GM18502 (cell line): ENCODE measurements at regions not wholly inside any gene's neighbourhood (a gene's known extent, or its start where the extent isn't known, plus 50 kb on each side); places are given as distances from the start of the nearest gene placed in this dataset.
"Not testable (repeated sequence)": the region's sequence is repeated elsewhere in the genome, so short reads cannot be mapped to it uniquely, and the experiment has no call there.

Source experiments
- ATAC-seq: cut with Tn5 transposase; IDR thresholded peaks from one replicate; pipeline ENCODE4 v1.9.1; 2021; ENCODE audit warnings: mild to moderate bottlenecking; ENCODE audit not compliant: unreplicated experiment, poor library complexity

- no peak for ATAC-seq
Measured at GRCh38 chr11:112533682-112534081, 273.0 kb upstream of the PLET1 start.

DNA sequence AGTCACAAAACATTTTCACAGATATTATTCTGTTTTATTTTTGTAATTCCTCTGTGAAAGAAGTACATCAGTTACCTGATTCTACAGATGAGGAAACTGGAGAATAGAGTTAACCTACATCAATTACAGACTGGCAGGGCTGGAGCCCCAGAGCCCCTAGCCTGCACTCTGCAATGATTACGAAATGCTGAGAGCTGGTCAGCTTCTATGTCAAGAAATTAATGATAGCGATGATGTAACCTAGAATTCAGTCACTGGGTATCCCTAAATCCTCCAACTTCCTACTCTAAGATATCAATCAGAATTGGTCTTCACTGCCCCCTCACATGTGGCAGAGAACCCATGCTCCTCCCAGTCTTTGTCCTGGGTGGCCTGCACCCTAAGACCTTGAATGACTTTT is 273.5 kb upstream of the PLET1 start:
- no peak for ATAC-seq

- ATAC-seq = no peak
Measured at GRCh38 chr11:112537026-112537425, 276.4 kb upstream of the PLET1 start.

DNA sequence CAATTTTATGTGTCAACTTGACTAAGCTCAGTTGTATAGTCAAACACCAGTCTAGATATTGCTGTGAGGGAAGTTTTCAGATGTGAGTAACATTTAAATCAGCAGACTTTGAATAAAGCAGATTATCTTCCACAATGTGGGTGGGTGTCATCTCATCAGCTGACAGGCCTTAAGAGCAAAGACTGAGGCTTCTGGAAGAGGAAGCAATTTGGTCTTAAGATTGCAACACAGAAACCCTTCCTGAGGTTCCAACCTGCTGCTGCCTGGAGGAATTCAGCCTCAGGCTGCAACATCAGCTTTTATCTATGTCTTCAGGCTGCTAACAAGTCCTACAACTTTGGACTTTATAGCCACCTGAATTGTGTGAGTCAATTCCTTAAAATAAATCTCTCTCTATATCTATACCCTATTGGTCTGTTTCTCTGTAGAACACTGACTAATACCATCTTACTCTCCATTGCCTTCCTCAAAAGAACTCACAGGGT is 277.2 kb upstream of the PLET1 start:
- no peak for ATAC-seq

DNA sequence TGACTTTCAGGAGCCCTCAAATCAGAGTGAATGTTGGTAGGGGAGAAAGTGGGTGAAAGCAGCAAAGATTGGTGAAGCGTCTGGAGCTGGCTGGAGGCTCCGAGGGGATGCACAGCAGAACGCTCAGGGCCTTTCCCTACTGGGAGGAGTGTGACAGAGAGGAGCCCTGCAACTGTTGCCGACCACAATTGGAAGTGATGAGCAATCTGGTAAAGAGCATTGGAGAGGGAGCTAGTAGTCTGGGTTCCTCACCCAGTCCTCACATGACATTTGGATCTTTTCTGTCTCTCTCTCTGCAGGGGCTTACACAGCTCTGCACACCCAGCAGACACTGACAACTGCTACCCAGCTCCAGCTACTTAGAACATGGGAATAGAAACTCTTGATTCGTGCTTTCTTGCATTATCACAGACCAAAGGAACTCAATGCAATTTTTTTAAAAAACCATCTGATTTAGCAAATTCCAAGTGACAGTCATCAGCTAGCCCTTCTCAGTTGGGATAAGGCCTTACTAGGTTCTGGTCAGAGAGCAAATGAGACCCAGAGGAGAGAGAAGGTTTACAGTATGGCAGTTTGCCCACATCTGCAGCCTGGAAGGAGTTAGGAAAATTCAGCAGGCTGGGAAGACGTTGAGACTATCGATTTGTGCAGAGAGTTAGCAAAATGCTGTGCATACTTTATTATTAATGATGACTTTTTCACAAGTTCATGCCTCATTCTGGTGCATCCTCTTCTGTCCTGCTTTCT is 278.0 kb upstream of the PLET1 start:
- no peak for ATAC-seq

- ATAC-seq = not testable (repeated sequence)
Measured at GRCh38 chr11:112539281-112539555, 278.6 kb upstream of the PLET1 start.

DNA sequence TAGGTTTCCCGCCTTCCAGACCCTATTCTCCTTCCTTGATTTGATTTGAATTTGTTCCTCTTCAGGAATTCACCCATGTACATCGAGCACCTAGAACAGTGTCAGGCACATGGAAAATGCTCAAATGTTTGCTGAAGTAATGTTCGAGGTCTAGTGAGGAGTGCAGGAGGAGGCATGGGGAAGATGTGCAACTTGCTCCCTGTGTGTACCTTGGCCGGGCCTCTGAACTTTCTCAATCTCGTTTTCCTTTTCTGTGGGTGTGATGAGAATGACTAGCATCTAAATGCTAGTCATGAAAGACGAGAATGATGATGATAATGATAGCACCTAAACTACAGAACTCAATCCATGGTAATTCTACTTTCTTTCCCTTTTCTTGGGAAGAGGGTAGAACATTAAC is 279.1 kb upstream of the PLET1 start:
- no peak for ATAC-seq

DNA sequence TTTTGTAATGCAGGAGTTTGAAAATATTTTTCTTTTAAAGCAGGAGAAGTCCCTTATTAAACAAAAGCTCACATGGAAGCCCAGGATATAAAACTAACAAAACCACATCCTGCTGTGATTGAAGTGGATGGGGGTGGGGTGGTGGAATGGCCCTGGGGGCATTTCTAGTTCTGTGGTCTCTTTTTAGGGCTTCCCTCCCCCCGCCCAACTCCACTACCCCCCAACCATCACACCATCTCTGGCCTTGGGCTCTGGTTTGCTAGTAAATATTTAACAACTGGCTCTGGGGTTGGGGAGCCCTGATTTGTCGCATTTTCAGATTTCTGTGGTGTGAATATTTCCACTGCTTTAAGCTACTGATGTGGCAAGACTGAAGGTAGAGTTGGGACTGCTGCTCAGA is 279.6 kb upstream of the PLET1 start:
- ATAC-seq = no peak

DNA sequence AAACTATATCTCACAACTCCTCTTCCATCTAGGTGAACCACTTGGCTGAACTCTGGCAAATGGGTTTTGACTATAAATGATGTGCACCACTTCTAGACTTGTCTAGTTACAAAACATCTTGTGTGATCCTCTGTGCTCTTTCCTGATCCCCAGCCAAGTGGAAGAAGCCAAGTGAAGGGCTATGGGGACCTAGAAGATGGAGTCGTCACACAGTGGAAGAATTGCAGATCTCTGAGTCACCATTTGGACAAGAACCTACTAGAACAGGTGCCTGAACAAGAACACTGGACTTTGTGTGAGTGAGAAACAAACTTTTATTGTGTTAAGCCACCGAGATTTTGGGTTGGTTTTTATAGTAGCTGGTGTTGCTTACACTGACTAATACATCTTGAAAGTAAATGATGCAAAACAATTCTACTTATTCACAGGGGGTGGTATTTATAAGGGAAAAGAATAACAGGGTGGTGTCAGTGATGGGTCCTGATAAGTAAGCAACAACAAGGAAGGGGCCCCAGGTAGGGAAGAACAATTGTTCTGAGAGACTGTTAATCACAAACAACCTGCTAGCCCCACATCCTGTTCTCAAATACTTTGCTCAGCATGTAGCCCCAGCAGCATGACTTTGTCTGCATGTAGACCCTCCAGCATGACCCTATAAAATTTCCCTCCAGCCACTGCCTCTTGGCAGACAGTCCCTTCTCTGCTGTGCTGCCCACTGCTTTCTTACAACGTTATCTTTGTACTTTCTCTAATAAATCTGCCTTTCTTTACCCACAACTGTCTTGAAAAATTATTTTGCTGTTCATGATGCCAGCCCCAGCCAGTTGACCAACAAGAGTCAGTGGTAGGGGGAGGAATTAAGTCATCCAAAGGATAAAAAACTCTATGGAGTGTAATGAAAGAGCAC is 280.7 kb upstream of the PLET1 start:
- ATAC-seq = no peak

GRCh38 chr11:112542479-112542878 is 281.8 kb upstream of the PLET1 start:
- ATAC-seq = no peak

DNA sequence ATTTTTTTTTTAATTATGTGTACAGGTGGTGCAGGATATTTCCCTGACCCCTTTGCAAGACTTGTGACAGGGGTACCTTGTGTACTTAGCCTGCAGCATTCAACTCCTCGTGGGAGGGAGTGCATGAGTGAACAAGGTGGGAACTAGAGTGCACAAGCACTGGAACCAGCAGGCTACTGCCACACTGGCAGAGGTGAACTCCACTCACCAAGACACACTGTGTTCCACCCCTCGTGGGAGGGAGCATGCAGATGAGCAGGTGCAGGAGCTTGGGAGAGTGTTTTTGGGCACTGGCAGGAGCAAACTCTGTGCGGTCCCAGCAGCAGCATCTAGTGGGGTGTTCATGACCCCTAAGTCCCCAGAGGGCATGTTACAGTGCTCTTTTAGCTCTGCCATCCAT is 282.7 kb upstream of the PLET1 start:
- no peak for ATAC-seq

- no peak for ATAC-seq
Measured at GRCh38 chr11:112548641-112549040, 288.0 kb upstream of the PLET1 start.

- ATAC-seq = no peak
Measured at GRCh38 chr11:112553205-112553731, 292.6 kb upstream of the PLET1 start.

GRCh38 chr11:112554586-112554985 is 293.9 kb upstream of the PLET1 start:
- no peak for ATAC-seq

DNA sequence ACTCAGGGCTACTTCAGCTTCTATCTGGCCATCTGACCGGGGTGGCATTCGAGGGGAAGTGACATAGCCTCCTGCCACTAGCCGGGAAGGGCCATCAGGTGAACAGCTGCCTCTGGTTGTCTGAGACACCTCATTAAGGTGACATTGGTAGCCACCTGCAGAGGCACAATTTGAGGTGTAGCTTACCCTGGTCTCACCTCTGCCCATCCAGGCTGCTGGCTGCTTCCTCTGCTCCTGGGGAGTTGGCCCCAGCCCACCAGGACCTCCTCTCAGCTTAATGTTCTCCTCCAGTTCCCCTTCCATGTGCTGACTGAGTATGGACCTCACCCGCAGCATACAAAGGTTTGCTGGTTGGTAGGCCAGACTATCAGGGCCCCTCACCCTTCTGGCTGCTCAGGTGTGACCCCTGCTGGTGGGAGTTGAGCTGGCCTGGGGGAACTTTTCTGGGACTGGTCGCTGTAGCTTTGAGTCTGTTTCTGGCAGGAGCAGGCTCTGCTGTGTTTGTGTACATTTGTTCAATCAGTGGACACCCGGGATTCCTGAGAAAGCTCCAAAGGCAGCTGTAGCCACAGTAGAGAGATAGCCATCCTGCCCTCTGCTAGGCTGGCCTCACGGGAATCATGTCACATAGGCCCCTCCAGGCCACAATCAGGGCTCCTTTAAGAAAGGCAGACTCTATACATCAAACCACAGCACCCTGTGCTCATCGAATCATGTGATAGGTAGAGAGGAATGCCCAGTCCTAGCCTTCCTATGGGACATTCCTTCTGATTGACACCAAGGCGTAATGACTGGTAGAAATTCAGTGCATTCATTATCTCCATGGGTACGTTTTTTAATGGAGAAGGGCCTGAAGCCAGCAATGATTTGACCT is 295.1 kb upstream of the PLET1 start:
- ATAC-seq = no peak

DNA sequence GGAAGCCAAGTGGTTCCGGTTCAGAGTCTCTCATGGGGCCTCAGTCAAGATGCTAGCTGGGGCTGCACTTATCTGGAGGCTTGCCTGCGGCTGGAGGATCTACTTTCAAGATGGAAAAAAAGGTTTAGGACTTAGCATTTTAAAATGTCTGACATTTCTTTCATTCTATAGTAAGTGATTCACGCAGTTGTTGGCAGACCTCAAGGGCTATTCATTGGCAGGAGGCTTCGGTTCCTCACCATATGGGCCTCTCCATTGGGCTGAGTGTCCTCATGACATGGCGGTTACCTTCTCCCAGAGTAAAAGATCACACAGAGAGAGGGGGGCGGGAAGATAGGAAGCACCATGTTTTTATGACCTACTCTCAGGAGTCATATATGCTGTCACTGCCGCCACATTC is 298.0 kb upstream of the PLET1 start:
- no peak for ATAC-seq

GRCh38 chr11:112563808-112564207 is 303.1 kb upstream of the PLET1 start:
- ATAC-seq = no peak

GRCh38 chr11:112564228-112564955 is 303.7 kb upstream of the PLET1 start:
- no peak for ATAC-seq

DNA sequence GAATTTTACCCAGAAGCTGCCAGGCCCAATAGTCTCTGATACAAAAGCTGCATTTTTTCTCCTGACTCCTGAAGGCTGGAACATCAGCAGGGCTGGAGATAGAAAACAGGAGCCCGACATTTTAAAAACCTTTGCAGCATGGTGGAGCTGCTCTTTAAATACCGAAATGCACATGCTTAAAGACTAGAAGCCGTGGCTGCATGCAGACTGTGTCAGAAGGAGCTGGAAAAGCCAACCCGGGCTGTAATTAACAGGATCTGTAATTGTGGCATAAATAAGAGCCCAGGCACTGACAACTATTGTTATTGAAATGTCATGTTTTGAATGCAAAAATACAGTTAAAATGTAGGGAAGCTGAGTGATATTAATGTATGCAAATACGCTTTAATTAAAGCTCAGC is 304.9 kb upstream of the PLET1 start:
- no peak for ATAC-seq

DNA sequence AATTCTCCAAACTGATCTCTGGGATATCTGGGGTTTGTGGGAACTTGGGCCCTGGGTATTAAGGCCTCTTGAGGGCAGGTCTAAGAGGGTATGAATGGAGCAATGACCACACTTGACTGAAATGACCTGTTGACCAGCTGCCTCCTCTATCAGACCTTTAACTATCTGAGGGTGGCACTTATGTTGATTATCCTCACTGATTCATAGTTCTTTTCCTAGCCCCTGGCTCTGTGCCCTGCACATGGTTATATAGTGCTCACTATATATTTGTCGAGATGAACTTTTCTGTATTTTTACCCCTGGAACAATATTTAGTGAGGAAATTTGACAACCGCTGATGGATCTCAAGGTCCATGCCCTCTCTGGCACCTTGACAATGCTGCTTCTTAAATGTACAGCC is 305.5 kb upstream of the PLET1 start:
- ATAC-seq = no peak
